GM12864 (cell line): ENCODE measurements at regions not wholly inside any gene's neighbourhood (a gene's known extent, or its start where the extent isn't known, plus 50 kb on each side); places are given as distances from the start of the nearest gene placed in this dataset.

Experiments
- DNase-seq: peaks from one replicate; pipeline ENCODE4 v3.0.0-alpha.2; 2011; ENCODE audit warnings: low read depth
- H3K4me3 ChIP-seq: 2 replicates; pipeline ENCODE4 v1.5.1; 2011; ENCODE audit warnings: mild to moderate bottlenecking, low read depth, low read length, control low read depth
- CTCF ChIP-seq: IDR thresholded peaks from 2 replicates; pipeline ENCODE4 v1.5.1; 2011; ENCODE audit warnings: low read depth, mild to moderate bottlenecking, moderate library complexity, low read length, control low read depth, inconsistent platforms; ENCODE audit errors: missing control alignments

- no peak for TF ChIP-seq CTCF
These were observed 175.7 kb downstream of the URI1 start for GRCh38 chr19:30117636-30118145.

GRCh38 chr19:30118221-30118620, 176.2 kb downstream of the URI1 start:
- no peak for TF ChIP-seq CTCF
- no peak for DNase-seq

More at GRCh38 chr19:30117636-30118145, 175.7 kb downstream of the URI1 start:
- H3K4me3 ChIP-seq = no peak overlapping the region
- no peak for DNase-seq

GRCh38 chr19:30118760-30119159, 176.7 kb downstream of the URI1 start:
- DNase-seq = no peak
- H3K4me3 ChIP-seq = no peak overlapping the region
- TF ChIP-seq CTCF = no peak

More at GRCh38 chr19:30118221-30118620, 176.2 kb downstream of the URI1 start:
- H3K4me3 ChIP-seq = no peak overlapping the region

DNA sequence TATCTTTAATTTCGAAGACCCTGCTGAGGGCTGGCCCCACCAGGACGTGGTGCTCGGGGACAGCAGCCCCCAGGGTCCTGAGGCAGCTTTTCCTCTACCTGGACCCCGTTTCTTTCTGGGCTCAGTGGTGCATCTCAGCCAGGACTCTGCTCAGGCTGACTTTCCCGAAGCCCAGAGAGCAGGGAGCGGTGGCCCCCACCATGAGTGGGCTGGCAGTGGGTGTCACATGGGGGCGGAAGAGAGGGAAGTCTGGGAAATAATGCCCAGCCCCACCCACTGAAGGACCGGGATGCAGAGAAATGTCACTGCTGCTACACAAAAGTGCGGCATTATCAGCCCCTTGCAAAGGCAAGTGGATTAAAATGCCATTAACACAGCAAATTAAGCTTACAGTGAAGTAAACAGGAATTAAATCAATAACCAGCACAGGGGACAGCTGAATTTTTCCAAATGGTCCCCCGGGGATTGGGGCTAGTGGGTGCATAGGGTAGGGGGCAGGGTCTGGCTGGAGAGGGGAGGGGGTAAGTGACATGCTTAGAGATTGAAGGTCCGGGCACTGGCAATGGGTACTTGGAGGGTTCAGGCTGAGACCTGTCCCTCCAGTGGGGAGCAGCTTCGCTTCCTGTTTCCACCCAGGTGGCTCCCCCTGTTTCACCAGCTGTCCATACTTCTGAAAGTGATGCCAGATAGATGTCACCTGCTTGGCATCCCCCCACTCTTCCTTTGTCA, 177.3 kb downstream of the URI1 start:
- no peak overlapping the region for H3K4me3 ChIP-seq
- no peak for DNase-seq
- no peak for TF ChIP-seq CTCF

- no peak for TF ChIP-seq CTCF
- no peak for DNase-seq
- no peak overlapping the region for H3K4me3 ChIP-seq
These were observed 178.9 kb downstream of the URI1 start for GRCh38 chr19:30120860-30121484.

- TF ChIP-seq CTCF = no peak
- no peak overlapping the region for H3K4me3 ChIP-seq
- DNase-seq = no peak
These were observed 180.4 kb downstream of the URI1 start for GRCh38 chr19:30122431-30122830.
